ENCODE measurements at regions not wholly inside any gene's neighbourhood (a gene's known extent, or its start where the extent isn't known, plus 50 kb on each side); places are given as distances from the start of the nearest gene placed in this dataset.
A peak's percentile ranks its signal among the peaks of the same experiment; 100 is the strongest.

- DNase-seq, result no peak
Measured at GRCh38 chr1:208807446-208808127, 563.4 kb upstream of the PLXNA2 start.

GRCh38 chr1:208808301-208808700, 564.1 kb upstream of the PLXNA2 start:
- DNase-seq, result no peak

- DNase-seq, result no peak
Measured at GRCh38 chr1:208809876-208810275, 565.7 kb upstream of the PLXNA2 start.

GRCh38 chr1:208818770-208819445, 574.7 kb upstream of the PLXNA2 start:
- no peak for DNase-seq

- peak; percentile 80 for DNase-seq
Measured at GRCh38 chr1:208820580-208821212, 576.5 kb upstream of the PLXNA2 start.

- DNase-seq, result no peak
Measured at GRCh38 chr1:208821939-208822338, 577.8 kb upstream of the PLXNA2 start.

GRCh38 chr1:208825300-208825699, 581.1 kb upstream of the PLXNA2 start:
- DNase-seq, result no peak

GRCh38 chr1:208829595-208829994, 585.4 kb upstream of the PLXNA2 start:
- no peak for DNase-seq

GRCh38 chr1:208834381-208835096, 590.4 kb upstream of the PLXNA2 start:
- no peak for DNase-seq

GRCh38 chr1:208835097-208835463, 590.9 kb upstream of the PLXNA2 start:
- no peak for DNase-seq

GRCh38 chr1:208835781-208836180, 591.6 kb upstream of the PLXNA2 start:
- no peak for DNase-seq

- DNase-seq, result no peak
Measured at GRCh38 chr1:208837242-208837641, 593.1 kb upstream of the PLXNA2 start.

GRCh38 chr1:208841436-208841835, 597.3 kb upstream of the PLXNA2 start:
- DNase-seq, result no peak

- no peak for DNase-seq
Measured at GRCh38 chr1:208842451-208842850, 598.3 kb upstream of the PLXNA2 start.

- DNase-seq, result no peak
Measured at GRCh38 chr1:208844158-208844557, 600.0 kb upstream of the PLXNA2 start.

GRCh38 chr1:208848854-208849253, 604.7 kb upstream of the PLXNA2 start:
- DNase-seq, result no peak

- DNase-seq, result no peak
Measured at GRCh38 chr1:208850442-208850841, 606.3 kb upstream of the PLXNA2 start.

- peak; percentile 2 for DNase-seq
Measured at GRCh38 chr1:208851366-208851765, 607.2 kb upstream of the PLXNA2 start.

- DNase-seq, result peak; percentile 20
Measured at GRCh38 chr1:208852911-208853310, 608.7 kb upstream of the PLXNA2 start.

GRCh38 chr1:208855403-208855802, 611.2 kb upstream of the PLXNA2 start:
- no peak for DNase-seq

GRCh38 chr1:208857465-208857864, 613.3 kb upstream of the PLXNA2 start:
- DNase-seq, result no peak

- DNase-seq, result no peak
Measured at GRCh38 chr1:208858738-208859137, 614.6 kb upstream of the PLXNA2 start.

- no peak for DNase-seq
Measured at GRCh38 chr1:208864366-208864965, 620.3 kb upstream of the PLXNA2 start.

Data from NCI-H524 treated with DMSO at 0.1 percent for 48 hours (cell line).